Panc1 (cell line): ENCODE measurements at regions not wholly inside any gene's neighbourhood (a gene's known extent, or its start where the extent isn't known, plus 50 kb on each side); places are given as distances from the start of the nearest gene placed in this dataset.

Experiments
- ATAC-seq: fragments of 200-7000 bp; cut with Tn5 transposase; 2 replicates; pipeline ENCODE4 v1.9.1; 2020; ENCODE audit warnings: mild to moderate bottlenecking, moderate library complexity
- BruUV-seq: library from RNA; stranded (reverse); fragments of 400-500 nt; replicated peaks from 2 replicates; lab custom pipeline; 2021; lab: Mats Ljungman, UMichigan
- CTCF ChIA-PET: fragments of 300-600 bp; sonication (Branson Sonifier 250); formaldehyde crosslinking; loops from one replicate; lab custom pipeline; 2022; ENCODE audit warnings: antibody characterized with exemption; lab: Charles Lee
- POLR2A ChIA-PET: fragments of 300-600 bp; sonication (Branson Sonifier 250); formaldehyde crosslinking; loops from one replicate; lab custom pipeline; 2022; ENCODE audit warnings: antibody characterized with exemption; lab: Charles Lee
- DNase-seq: peaks from one replicate; pipeline ENCODE4 v3.0.0-alpha.2; 2010; ENCODE audit warnings: low read depth, low spot score
- H3K27ac ChIP-seq: 2 replicates; pipeline ENCODE4 v1.5.1; 2011; ENCODE audit warnings: mild to moderate bottlenecking, low read length, inconsistent platforms
- H3K27me3 ChIP-seq: fragments of 200-500 bp; sonication (Bioruptor generic); 2 replicates; pipeline ENCODE4 v1.6.0; 2014; ENCODE audit warnings: low read length, inconsistent platforms; ENCODE audit not compliant: control insufficient read depth, insufficient read depth
- H3K36me3 ChIP-seq: fragments of 200-500 bp; sonication (Bioruptor generic); 2 replicates; pipeline ENCODE4 v1.5.1; 2014; ENCODE audit warnings: inconsistent platforms, mild to moderate bottlenecking, low read length, moderate library complexity; ENCODE audit not compliant: control insufficient read depth, insufficient read depth
- H3K4me1 ChIP-seq: 2 replicates; pipeline ENCODE4 v1.5.1; 2011; ENCODE audit warnings: inconsistent platforms, mild to moderate bottlenecking, low read length, moderate library complexity; ENCODE audit not compliant: control insufficient read depth, insufficient read depth
- H3K4me3 ChIP-seq, 2 experiments: 2 replicates each; pipeline ENCODE4 v1.5.1; 2011 to 2012; ENCODE audit warnings: low read depth in 2 of 2, low read length in 2 of 2, mild to moderate bottlenecking in 2 of 2, inconsistent platforms in 1 of 2, moderate library complexity in 1 of 2
- H3K9me3 ChIP-seq: fragments of 200-500 bp; sonication (Bioruptor generic); 2 replicates; pipeline ENCODE4 v1.5.1; 2014; ENCODE audit warnings: low read depth, mild to moderate bottlenecking, inconsistent platforms, low read length, moderate library complexity; ENCODE audit not compliant: control insufficient read depth, insufficient read depth
- CTCF ChIP-seq: fragments of 450-650 bp; IDR thresholded peaks from 2 replicates; pipeline ENCODE4 v1.5.1; 2017; ENCODE audit warnings: mild to moderate bottlenecking
- POLR2AphosphoS5 ChIP-seq: IDR thresholded peaks from 2 replicates; pipeline ENCODE4 v1.6.1; 2012; ENCODE audit warnings: mild to moderate bottlenecking, low read depth, low read length, moderate library complexity
- REST ChIP-seq, 2 experiments: IDR thresholded peaks; 2 replicates each; pipeline ENCODE4 v1.6.1; 2011 to 2012; ENCODE audit warnings: low read depth in 2 of 2, control low read depth in 1 of 2, low read length in 1 of 2, mild to moderate bottlenecking in 1 of 2, moderate library complexity in 1 of 2; ENCODE audit not compliant: insufficient read depth in 1 of 2
- SIN3A ChIP-seq: IDR thresholded peaks from 2 replicates; pipeline ENCODE4 v1.6.1; 2012; ENCODE audit warnings: low read depth, mild to moderate bottlenecking, low read length, moderate library complexity, borderline replicate concordance; ENCODE audit not compliant: insufficient read depth
- TCF7L2 ChIP-seq: IDR thresholded peaks from 2 replicates; pipeline ENCODE4 v1.6.1; 2011; ENCODE audit warnings: mild to moderate bottlenecking, low read depth, low read length, inconsistent platforms
- in situ Hi-C: cut with HindIII; loops from 2 replicates; pipeline ENCODE4 v1.10.0; 2016; ENCODE audit warnings: low sequenced_read_pairs, low pct_unique_long_range_greater_than_20kb
- intact Hi-C: fragments of 100-400 bp; cut with micrococcal nuclease; formaldehyde crosslinking; loops from one replicate; pipeline ENCODE4 v1.10.0; 2022; ENCODE audit not compliant: unreplicated experiment

GRCh38 chr5:74132485-74132884 lies 506.5 kb downstream of the ARHGEF28 start:
- no peak for DNase-seq
- CTCF ChIA-PET: no interaction called here
- Histone ChIP-seq H3K36me3 (no peaks in the 10 kb centered on the region), H3K27me3 (peaks cover 3% of the 10 kb centered on the region; the same call in 1 of the 2 replicates), H3K4me3 (no peak overlapping the region), H3K9me3 (no peaks in the 10 kb centered on the region), H3K4me1 (0 out of 2 replicates have a peak, but pooled peaks cover 2% of the 10 kb centered on the region), H3K27ac (no peak overlapping the region)
- no TSS peak for BruUV-seq
- intact Hi-C loops (no loop called here), in situ Hi-C loops (no loop called here)
- no peak for ATAC-seq
- TF ChIP-seq CTCF: no peak
- TF ChIP-seq REST (IDR thresholded peaks at IDR 0.05; ENCODE audit: insufficient read depth in 1 of 2, low read depth in 2 of 2, low read length in 1 of 2): no peak
- TF ChIP-seq SIN3A: no peak
- TF ChIP-seq TCF7L2: no peak
- no peak for TF ChIP-seq POLR2AphosphoS5
- POLR2A ChIA-PET: no interaction called here

- ChIA-PET CTCF (no interaction called here), POLR2A (no interaction called here)
- Histone ChIP-seq H3K27me3 (peaks cover 3% of the 10 kb centered on the region; the same call in 1 of the 2 replicates), H3K4me1 (0 out of 2 replicates have a peak, but pooled peaks cover 2% of the 10 kb centered on the region), H3K4me3 (no peak overlapping the region), H3K9me3 (no peaks in the 10 kb centered on the region), H3K36me3 (no peaks in the 10 kb centered on the region), H3K27ac (no peak overlapping the region)
- ATAC-seq (no peak), DNase-seq (no peak)
- in situ Hi-C loops (no loop called here), intact Hi-C loops (no loop called here)
- no peak for TF ChIP-seq REST (IDR thresholded peaks at IDR 0.05; ENCODE audit: insufficient read depth in 1 of 2, low read depth in 2 of 2, low read length in 1 of 2)
- TF ChIP-seq POLR2AphosphoS5: no peak
- TF ChIP-seq CTCF: no peak
- TF ChIP-seq TCF7L2: no peak
- no peak for TF ChIP-seq SIN3A
- BruUV-seq: no TSS peak
Measured at GRCh38 chr5:74131250-74131649, 505.3 kb downstream of the ARHGEF28 start.
